Loucy (cell line): ENCODE measurements at regions not wholly inside any gene's neighbourhood (a gene's known extent, or its start where the extent isn't known, plus 50 kb on each side); places are given as distances from the start of the nearest gene placed in this dataset.

Experiments used
- EZH2phosphoT487 ChIP-seq: fragments of 200-600 bp; IDR thresholded peaks from 2 replicates; pipeline ENCODE4 v1.6.1; 2018; ENCODE audit warnings: antibody characterized with exemption, mild to moderate bottlenecking, moderate library complexity, borderline replicate concordance
- TF ChIP-seq, protein P1 (sequence below): fragments of 200-600 bp; sonication (generic); conservative IDR thresholded peaks from 2 replicates; pipeline ENCODE4 v1.5.1; 2014; ENCODE audit warnings: mild to moderate bottlenecking, antibody characterized with exemption, low read length

DNA sequence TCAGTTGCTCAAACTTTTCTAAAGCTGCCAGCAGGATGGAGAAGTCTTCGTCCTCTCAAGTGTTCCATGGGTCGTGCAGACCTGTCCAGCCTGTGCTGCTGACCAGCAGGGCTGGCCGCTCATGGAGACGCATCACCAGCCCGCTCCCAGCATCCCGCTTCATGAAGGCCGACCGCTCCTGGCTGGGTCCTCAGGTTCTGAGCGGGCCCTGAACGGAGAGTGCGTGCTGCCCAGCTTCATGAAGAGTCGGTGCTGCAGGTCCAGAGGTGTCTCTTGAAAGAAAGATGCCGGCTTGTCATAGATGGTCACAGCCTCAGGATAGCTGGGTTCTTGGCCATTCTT is 75.8 kb upstream of the KCNAB1 start:
- TF ChIP-seq, protein P1, sequence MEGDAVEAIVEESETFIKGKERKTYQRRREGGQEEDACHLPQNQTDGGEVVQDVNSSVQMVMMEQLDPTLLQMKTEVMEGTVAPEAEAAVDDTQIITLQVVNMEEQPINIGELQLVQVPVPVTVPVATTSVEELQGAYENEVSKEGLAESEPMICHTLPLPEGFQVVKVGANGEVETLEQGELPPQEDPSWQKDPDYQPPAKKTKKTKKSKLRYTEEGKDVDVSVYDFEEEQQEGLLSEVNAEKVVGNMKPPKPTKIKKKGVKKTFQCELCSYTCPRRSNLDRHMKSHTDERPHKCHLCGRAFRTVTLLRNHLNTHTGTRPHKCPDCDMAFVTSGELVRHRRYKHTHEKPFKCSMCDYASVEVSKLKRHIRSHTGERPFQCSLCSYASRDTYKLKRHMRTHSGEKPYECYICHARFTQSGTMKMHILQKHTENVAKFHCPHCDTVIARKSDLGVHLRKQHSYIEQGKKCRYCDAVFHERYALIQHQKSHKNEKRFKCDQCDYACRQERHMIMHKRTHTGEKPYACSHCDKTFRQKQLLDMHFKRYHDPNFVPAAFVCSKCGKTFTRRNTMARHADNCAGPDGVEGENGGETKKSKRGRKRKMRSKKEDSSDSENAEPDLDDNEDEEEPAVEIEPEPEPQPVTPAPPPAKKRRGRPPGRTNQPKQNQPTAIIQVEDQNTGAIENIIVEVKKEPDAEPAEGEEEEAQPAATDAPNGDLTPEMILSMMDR: no peak
- TF ChIP-seq EZH2phosphoT487: no peak
